HG02610 (cell line): ENCODE measurements at regions not wholly inside any gene's neighbourhood (a gene's known extent, or its start where the extent isn't known, plus 50 kb on each side); places are given as distances from the start of the nearest gene placed in this dataset.

Experiments used
- ATAC-seq: cut with Tn5 transposase; IDR thresholded peaks from one replicate; pipeline ENCODE4 v1.9.1; 2021; ENCODE audit warnings: mild to moderate bottlenecking, moderate library complexity; ENCODE audit not compliant: unreplicated experiment

DNA sequence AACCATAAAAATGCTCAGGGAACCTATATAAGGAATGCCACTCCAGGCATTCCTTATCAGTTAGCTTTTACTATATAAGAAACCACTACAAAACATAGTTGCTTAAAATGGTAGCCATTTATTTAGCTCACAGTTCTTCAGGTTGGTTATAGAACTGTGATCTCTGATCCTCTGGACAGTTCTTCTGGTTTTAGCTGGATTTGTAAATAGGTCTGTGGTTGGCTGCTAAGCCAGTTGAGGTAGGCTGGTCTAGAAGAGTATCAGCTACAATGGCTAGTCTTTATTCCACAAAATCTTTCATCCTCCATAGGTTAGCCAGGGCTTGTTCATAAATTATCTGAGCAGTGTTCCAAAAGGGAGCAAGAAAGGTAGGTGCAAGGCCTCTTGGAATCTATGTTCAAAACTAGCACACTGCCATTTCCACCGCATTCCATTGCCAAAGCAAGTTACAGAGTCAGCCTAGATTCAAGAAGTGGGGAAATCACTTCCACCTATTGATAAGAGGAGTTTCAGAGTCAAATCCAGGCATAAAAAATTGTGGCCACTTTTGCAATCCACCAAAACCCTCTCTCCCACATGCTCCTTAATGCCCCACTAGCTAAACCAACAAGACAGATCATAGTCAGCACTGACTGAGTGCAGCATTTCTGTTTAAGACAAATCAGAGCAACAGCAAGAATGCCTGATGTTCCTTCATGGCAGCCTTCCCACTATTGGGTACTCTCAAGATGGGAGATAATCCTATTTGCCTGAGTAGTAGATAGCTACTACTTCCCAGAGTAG is 146.4 kb downstream of the IRS1 start:
- no peak for ATAC-seq

GRCh38 chr2:226652369-226652768 is 147.3 kb downstream of the IRS1 start:
- ATAC-seq, result no peak

DNA sequence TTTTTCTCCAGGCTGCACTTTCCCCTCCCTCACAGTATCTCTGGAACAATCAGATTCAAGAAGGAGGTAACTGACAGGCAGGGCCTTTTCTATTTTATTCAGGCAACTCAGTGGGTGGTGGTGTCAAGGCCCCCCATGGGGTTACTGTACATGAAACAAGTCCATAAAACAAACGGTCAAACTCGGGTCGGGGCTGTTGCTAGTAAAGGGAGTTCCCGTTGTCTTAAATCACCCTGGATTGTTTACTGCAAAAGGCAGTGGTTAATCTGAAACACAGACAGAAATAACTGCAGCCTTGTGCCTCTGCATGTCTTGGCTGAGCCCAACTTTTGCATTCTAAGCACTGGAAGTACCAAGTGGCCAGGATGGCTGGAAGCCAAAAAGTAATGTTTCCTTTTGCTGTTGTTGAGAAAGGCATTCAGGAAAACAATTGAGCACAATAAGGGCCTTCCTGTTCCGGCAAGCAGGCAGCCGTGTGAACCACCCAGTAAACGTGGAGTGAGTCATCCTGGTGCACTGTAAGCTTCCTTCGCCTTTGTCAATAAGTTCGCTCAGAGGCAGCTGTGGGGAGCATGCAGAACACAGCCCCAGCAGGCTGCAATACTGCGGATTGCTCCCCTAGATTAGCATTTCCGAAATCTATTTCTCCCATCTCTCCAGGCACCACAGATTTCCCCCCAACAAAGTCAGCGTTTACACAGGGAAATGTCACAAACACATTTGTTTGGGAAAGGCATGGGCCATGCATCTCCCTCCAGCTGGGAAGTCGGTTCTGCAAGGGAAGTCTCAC is 149.6 kb downstream of the IRS1 start:
- ATAC-seq, result peak; percentile 92

GRCh38 chr2:226649201-226649600 is 150.4 kb downstream of the IRS1 start:
- ATAC-seq, result no peak

DNA sequence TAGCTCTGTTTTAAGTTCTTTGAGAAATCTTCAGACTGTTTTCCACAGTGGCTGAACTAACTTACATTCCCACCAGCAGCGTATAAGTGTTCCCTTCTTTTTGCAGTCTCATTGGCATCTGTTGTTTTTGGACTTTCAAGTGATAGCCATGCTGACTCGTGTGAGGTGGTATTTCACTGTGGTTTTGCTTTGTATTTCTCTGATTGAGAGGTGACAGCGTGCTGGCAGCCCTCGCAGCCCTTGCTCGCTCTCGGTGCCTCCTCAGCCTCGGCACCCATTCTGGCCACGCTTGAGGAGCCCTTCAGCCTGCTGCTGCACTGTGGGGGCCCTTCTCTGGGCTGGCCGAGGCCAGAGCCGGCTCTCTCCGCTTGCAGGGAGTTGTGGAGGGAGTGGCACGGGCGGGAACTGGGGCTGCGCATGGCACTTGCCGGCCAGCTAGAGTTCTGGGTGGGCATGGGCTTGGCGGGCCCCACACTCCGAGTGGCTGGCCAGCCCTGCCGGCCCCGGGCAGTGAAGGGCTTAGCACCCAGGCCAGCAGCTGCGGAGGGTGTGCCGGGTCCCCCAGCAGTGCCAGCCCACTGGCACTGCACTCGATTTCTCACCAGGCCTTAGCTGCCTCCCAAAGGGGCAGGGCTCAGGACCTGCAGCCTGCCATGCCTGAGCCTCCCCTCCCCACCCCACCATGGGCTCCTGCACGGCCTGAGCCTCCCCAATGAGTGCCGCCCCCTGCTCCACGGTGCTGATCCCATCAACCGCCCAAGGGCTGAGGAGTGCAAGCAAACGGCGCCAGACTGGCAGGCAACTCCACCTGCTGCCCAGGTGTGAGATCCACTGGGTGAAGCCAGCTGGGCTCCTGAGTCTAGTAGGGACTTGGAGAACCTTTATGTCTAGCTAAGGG is 151.8 kb downstream of the IRS1 start:
- ATAC-seq, result no peak

DNA sequence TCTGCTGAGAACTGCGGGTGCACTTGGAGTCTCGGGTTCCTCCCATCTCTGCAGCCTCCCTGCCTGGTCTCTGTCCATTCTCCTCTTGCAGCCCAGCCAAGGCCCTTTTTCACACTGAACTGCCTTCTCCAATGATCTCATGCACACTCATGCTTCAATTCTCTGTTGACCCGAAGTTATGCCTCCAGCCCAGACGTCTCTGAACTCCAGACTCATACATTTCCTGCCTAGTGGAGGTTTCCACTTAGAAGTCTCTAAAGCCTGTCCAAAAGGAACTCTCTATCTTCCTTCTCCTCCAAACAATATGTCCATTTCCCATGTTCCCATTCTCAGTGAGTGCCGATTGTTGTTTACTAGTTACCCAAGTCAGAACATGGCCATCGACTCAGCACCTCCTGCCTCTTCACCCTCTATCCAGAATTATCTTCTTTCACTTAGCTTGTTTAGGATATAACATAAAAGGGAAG is 155.2 kb downstream of the IRS1 start:
- ATAC-seq, result no peak

- no peak for ATAC-seq
These were observed 155.7 kb downstream of the IRS1 start for GRCh38 chr2:226643946-226644282.

GRCh38 chr2:226643030-226643945 is 156.3 kb downstream of the IRS1 start:
- ATAC-seq, result no peak

GRCh38 chr2:226641008-226641407 is 158.6 kb downstream of the IRS1 start:
- ATAC-seq, result no peak

DNA sequence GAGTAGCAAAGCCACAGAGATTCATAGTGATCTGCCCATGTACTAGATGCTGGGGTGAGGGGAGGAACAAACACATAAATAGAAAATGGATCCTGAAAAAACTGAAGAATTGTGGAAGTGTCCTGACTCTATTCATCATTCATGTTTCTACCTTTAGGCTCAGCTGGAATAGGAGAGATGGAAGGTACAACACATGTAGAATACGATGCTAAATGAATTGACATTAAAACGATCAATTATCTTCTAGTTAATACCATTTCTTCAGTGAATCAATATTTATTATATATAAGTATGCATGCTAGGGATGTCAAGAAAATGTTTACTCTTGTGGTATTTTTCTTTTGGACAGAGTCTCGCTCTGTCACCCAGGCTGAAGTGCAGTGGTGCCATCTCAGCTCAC is 159.1 kb downstream of the IRS1 start:
- no peak for ATAC-seq

GRCh38 chr2:226639550-226639949 is 160.1 kb downstream of the IRS1 start:
- ATAC-seq, result no peak

- no peak for ATAC-seq
These were observed 161.0 kb downstream of the IRS1 start for GRCh38 chr2:226638576-226638975.

DNA sequence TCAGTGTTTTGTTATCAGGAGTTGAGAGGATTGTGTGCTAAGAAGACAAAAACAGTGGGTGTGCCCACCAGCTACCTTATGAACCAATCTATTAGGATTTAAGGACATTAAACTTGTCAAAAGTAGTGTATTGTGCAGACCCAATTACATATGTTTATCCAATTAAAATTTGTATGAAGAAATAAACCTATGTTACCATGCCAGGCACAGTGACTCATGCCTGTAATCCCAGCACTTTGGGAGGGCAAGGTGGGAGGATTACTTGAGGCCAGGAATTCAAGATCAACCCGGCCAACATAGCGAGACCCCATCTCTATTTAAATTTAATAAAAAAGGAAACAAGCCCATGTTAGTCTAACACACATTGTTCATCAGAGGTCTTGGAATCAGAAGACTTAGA is 162.2 kb downstream of the IRS1 start:
- ATAC-seq, result no peak

- no peak for ATAC-seq
These were observed 163.0 kb downstream of the IRS1 start for GRCh38 chr2:226636586-226636985.

GRCh38 chr2:226634943-226635604 is 164.5 kb downstream of the IRS1 start:
- ATAC-seq, result no peak

DNA sequence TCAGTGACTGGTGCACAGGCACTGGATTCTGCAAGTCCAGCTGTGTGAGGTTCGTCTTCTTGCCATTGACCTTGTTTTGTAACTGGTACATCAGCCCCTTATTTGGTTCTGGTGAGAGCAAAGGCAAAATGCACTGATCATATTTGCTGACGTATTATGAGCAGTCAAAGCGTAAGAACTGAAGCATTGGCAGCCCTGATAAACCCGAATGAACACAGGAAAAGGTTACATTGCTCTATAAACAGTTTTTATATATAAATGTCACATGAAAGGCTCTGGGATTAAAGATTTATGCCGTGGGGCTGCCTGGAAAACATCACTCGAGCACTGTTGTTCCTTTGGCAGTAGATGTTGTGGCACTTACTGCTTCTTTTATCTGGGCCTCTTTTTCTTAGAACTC is 167.9 kb downstream of the IRS1 start:
- ATAC-seq, result no peak

DNA sequence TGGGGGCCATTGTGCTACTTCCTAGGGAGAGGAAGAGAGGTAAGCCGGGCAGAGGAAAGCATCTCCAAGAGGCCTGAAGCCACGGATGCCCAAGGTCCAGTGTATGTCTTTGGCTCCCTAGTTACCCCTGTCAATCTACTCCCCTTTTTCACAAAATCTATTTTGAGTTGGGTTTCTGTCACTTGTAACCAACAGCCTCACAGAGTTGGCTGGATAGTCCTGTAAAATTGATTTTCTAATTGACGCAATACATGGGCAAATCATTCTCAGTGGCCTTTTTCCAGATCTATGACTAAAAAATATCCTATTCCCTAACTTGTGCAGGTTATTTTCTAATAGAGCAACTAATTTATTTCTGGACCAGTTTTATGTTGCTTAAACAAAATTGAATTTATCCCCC is 168.4 kb downstream of the IRS1 start:
- ATAC-seq, result no peak

DNA sequence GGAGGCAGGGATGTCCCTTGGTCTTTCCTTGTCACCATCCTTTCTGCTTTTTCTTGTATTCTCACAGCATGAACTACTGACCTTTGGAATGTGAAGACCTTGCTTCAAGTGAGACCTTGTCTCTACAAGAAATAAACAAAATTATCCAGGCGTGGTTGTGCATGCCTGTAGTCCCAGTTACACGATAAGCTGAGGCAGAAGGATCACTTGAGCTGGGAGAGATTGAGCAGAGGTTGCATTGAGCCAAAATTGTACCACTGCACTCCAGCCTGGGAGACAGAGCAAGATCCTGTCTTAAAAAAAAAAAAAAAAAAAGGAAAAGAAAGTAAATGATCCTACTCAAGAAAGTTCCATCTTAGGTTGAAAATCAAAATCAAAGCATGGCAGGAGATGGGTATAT is 173.7 kb downstream of the IRS1 start:
- no peak for ATAC-seq

DNA sequence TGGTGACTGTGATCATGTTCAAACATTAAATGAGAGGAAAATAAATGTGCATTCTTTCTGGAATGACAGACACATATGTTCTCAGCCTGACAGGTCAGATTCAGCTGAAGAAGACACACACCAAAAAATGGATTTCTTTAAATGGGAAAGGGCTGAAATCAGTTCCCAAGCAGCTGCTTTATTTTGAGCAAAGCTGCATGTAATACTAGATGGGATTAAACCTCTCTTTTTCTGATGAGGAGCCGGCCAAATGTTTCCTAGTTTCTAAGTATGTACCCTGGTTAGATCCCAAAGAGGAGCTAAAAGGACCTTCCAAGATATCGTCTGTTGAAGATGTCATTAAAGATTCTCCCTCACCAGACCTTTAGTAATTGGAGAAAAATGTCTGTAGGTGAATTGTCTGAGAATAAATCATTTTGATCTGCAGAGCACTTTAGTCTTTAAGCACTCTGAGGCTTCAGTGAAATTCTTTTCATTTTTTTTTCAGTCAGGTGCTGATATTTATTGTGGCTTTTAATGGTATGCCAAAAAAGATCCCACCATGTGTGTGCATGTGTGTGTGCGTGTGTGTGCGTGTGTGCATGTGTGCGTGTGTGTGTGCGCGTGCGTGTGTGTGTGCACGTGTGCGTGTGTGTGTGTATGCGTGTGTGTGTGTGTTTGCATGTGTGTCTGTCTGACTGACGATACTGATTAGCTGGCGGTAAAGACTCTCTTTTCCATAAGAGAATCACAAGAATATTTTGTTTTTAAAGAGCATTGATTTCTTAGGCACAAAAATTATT is 175.8 kb downstream of the IRS1 start:
- no peak for ATAC-seq
